Activated CD8-positive, alpha-beta T cell treated with anti-CD3 and anti-CD28 coated beads, Interleukin-2, amount 10 ng/mL, durations not matched to agents 7 days and 5 days (primary cell): ENCODE measurements at regions not wholly inside any gene's neighbourhood (a gene's known extent, or its start where the extent isn't known, plus 50 kb on each side); places are given as distances from the start of the nearest gene placed in this dataset.

ENCODE experiments used
- ATAC-seq: fragments of 150-1000 bp; cut with Tn5 transposase; one replicate; pipeline ENCODE4 v1.10.0; 2021; ENCODE audit warnings: moderate library complexity
- CTCF ChIA-PET: fragments of 350-600 bp; sonication (Branson Sonifier 250); formaldehyde crosslinking; loops from one replicate; lab custom pipeline; 2021; ENCODE audit warnings: antibody characterized with exemption; lab: Charles Lee
- POLR2A ChIA-PET: fragments of 350-600 bp; sonication (Branson Sonifier 250); formaldehyde crosslinking; loops from one replicate; lab custom pipeline; 2021; ENCODE audit warnings: antibody characterized with exemption; lab: Charles Lee
- DNase-seq: peaks from one replicate; pipeline ENCODE4 v3.0.0-alpha.2; 2020
- H3K27ac Mint-ChIP-seq: one replicate; pipeline ENCODE4 v1.8.0; 2021; ENCODE audit warnings: mild to moderate bottlenecking, mixed read lengths
- H3K27me3 Mint-ChIP-seq: one replicate; pipeline ENCODE4 v1.8.0; 2021; ENCODE audit warnings: low read depth, mixed read lengths
- H3K36me3 Mint-ChIP-seq: one replicate; pipeline ENCODE4 v1.8.0; 2021; ENCODE audit warnings: low read depth, mixed read lengths
- H3K4me1 Mint-ChIP-seq: one replicate; pipeline ENCODE4 v1.8.0; 2021; ENCODE audit warnings: low read depth, mixed read lengths
- H3K4me3 Mint-ChIP-seq: one replicate; pipeline ENCODE4 v1.8.0; 2021; ENCODE audit warnings: mild to moderate bottlenecking, mixed read lengths
- H3K9me3 Mint-ChIP-seq: one replicate; pipeline ENCODE4 v1.8.0; 2022; ENCODE audit warnings: mixed read lengths; ENCODE audit not compliant: insufficient read depth

GRCh38 chr11:120021391-120021953 lies 116.4 kb downstream of the TRIM29 start:
- H3K27ac Mint-ChIP-seq: no peak overlapping the region
- DNase-seq (no peak), ATAC-seq (no peak)
- no peaks in the 10 kb centered on the region for H3K9me3 Mint-ChIP-seq
- ChIA-PET CTCF (no interaction called here), POLR2A (no interaction called here)
- no peaks in the 10 kb centered on the region for H3K36me3 Mint-ChIP-seq
- peaks cover 6% of the 10 kb centered on the region for H3K27me3 Mint-ChIP-seq
- no peaks in the 10 kb centered on the region for H3K4me1 Mint-ChIP-seq
- no peak overlapping the region for H3K4me3 Mint-ChIP-seq

GRCh38 chr11:120020981-120021380 lies 116.9 kb downstream of the TRIM29 start:
- Mint-ChIP-seq H3K4me1 (no peaks in the 10 kb centered on the region), H3K36me3 (no peaks in the 10 kb centered on the region), H3K9me3 (no peaks in the 10 kb centered on the region), H3K27me3 (peaks cover 6% of the 10 kb centered on the region), H3K4me3 (no peak overlapping the region), H3K27ac (no peak overlapping the region)
- POLR2A ChIA-PET: no interaction called here
- CTCF ChIA-PET: no interaction called here
- DNase-seq (no peak), ATAC-seq (no peak)

- Mint-ChIP-seq H3K27me3 (peaks cover 8% of the 10 kb centered on the region), H3K4me1 (no peaks in the 10 kb centered on the region), H3K9me3 (no peaks in the 10 kb centered on the region), H3K27ac (no peak overlapping the region), H3K4me3 (no peak overlapping the region), H3K36me3 (no peaks in the 10 kb centered on the region)
- ChIA-PET CTCF (no interaction called here), POLR2A (no interaction called here)
- ATAC-seq: no peak
- no peak for DNase-seq
Measured at GRCh38 chr11:120020486-120020885, 117.4 kb downstream of the TRIM29 start.

GRCh38 chr11:120019191-120019590 lies 118.7 kb downstream of the TRIM29 start:
- no peak for DNase-seq
- ATAC-seq: no peak
- ChIA-PET POLR2A (interaction anchor here (0.7 kb wide), 1 partner anchor 57 kb away, joined by 3 read pairs; no protein-coding TSS in a partner anchor), CTCF (no interaction called here)
- no peak overlapping the region for H3K27ac Mint-ChIP-seq
- no peaks in the 10 kb centered on the region for H3K9me3 Mint-ChIP-seq
- no peaks in the 10 kb centered on the region for H3K36me3 Mint-ChIP-seq
- H3K4me3 Mint-ChIP-seq: no peak overlapping the region
- H3K27me3 Mint-ChIP-seq: peaks cover 21% of the 10 kb centered on the region
- no peaks in the 10 kb centered on the region for H3K4me1 Mint-ChIP-seq

- H3K27me3 Mint-ChIP-seq: peaks cover 22% of the 10 kb centered on the region
- ChIA-PET POLR2A (no interaction called here), CTCF (no interaction called here)
- no peaks in the 10 kb centered on the region for H3K4me1 Mint-ChIP-seq
- DNase-seq (no peak), ATAC-seq (no peak)
- no peak overlapping the region for H3K4me3 Mint-ChIP-seq
- H3K27ac Mint-ChIP-seq: no peak overlapping the region
- H3K9me3 Mint-ChIP-seq: no peaks in the 10 kb centered on the region
- no peaks in the 10 kb centered on the region for H3K36me3 Mint-ChIP-seq
Measured at GRCh38 chr11:120017582-120018150, 120.2 kb downstream of the TRIM29 start.

- POLR2A ChIA-PET: no interaction called here
- Mint-ChIP-seq H3K27ac (no peak overlapping the region), H3K27me3 (peaks cover 23% of the 10 kb centered on the region), H3K4me1 (no peaks in the 10 kb centered on the region), H3K36me3 (no peaks in the 10 kb centered on the region), H3K4me3 (no peak overlapping the region), H3K9me3 (no peaks in the 10 kb centered on the region)
- no peak for DNase-seq
- ATAC-seq: no peak
- CTCF ChIA-PET: no interaction called here
Measured at GRCh38 chr11:120013325-120014250, 124.3 kb downstream of the TRIM29 start.

GRCh38 chr11:120012245-120012644 lies 125.7 kb downstream of the TRIM29 start:
- DNase-seq: no peak
- Mint-ChIP-seq H3K27ac (no peak overlapping the region), H3K4me3 (no peak overlapping the region), H3K4me1 (no peaks in the 10 kb centered on the region), H3K36me3 (no peaks in the 10 kb centered on the region), H3K9me3 (no peaks in the 10 kb centered on the region), H3K27me3 (peaks cover 23% of the 10 kb centered on the region)
- no peak for ATAC-seq
- POLR2A ChIA-PET: no interaction called here
- CTCF ChIA-PET: no interaction called here

GRCh38 chr11:120011836-120012235 lies 126.1 kb downstream of the TRIM29 start:
- no peak for ATAC-seq
- Mint-ChIP-seq H3K36me3 (no peaks in the 10 kb centered on the region), H3K4me1 (no peaks in the 10 kb centered on the region), H3K4me3 (no peak overlapping the region), H3K27me3 (peaks cover 24% of the 10 kb centered on the region), H3K9me3 (no peaks in the 10 kb centered on the region), H3K27ac (no peak overlapping the region)
- CTCF ChIA-PET: no interaction called here
- POLR2A ChIA-PET: no interaction called here
- DNase-seq: no peak

- Mint-ChIP-seq H3K4me1 (no peaks in the 10 kb centered on the region), H3K9me3 (no peaks in the 10 kb centered on the region), H3K4me3 (no peak overlapping the region), H3K27ac (no peak overlapping the region), H3K36me3 (no peaks in the 10 kb centered on the region), H3K27me3 (peaks cover 21% of the 10 kb centered on the region)
- DNase-seq (no peak), ATAC-seq (no peak)
- CTCF ChIA-PET: no interaction called here
- POLR2A ChIA-PET: no interaction called here
Measured at GRCh38 chr11:120010775-120011174, 127.1 kb downstream of the TRIM29 start.

- no peaks in the 10 kb centered on the region for H3K9me3 Mint-ChIP-seq
- ChIA-PET CTCF (no interaction called here), POLR2A (no interaction called here)
- H3K27ac Mint-ChIP-seq: no peak overlapping the region
- no peaks in the 10 kb centered on the region for H3K4me1 Mint-ChIP-seq
- no peaks in the 10 kb centered on the region for H3K36me3 Mint-ChIP-seq
- H3K4me3 Mint-ChIP-seq: no peak overlapping the region
- ATAC-seq (no peak), DNase-seq (no peak)
- H3K27me3 Mint-ChIP-seq: peaks cover 14% of the 10 kb centered on the region
Measured at GRCh38 chr11:120009938-120010337, 128.0 kb downstream of the TRIM29 start.

GRCh38 chr11:120007144-120007543 lies 130.8 kb downstream of the TRIM29 start:
- H3K9me3 Mint-ChIP-seq: no peaks in the 10 kb centered on the region
- ATAC-seq (no peak), DNase-seq (no peak)
- H3K27me3 Mint-ChIP-seq: peaks cover 11% of the 10 kb centered on the region
- ChIA-PET POLR2A (no interaction called here), CTCF (interaction anchor here (2.1 kb wide), 1 partner anchor 8 kb away, joined by 4 read pairs; no protein-coding TSS in a partner anchor)
- no peak overlapping the region for H3K4me3 Mint-ChIP-seq
- no peak overlapping the region for H3K27ac Mint-ChIP-seq
- no peaks in the 10 kb centered on the region for H3K36me3 Mint-ChIP-seq
- H3K4me1 Mint-ChIP-seq: no peaks in the 10 kb centered on the region

GRCh38 chr11:120004723-120005122 lies 133.2 kb downstream of the TRIM29 start:
- Mint-ChIP-seq H3K4me1 (no peaks in the 10 kb centered on the region), H3K4me3 (no peak overlapping the region), H3K27ac (no peak overlapping the region), H3K36me3 (no peaks in the 10 kb centered on the region), H3K27me3 (peaks cover 19% of the 10 kb centered on the region), H3K9me3 (no peaks in the 10 kb centered on the region)
- ATAC-seq: no peak
- CTCF ChIA-PET: no interaction called here
- DNase-seq: no peak
- POLR2A ChIA-PET: no interaction called here
